GM18861 (cell line): ENCODE measurements at regions not wholly inside any gene's neighbourhood (a gene's known extent, or its start where the extent isn't known, plus 50 kb on each side); places are given as distances from the start of the nearest gene placed in this dataset.

Experiments
- ATAC-seq: cut with Tn5 transposase; IDR thresholded peaks from one replicate; pipeline ENCODE4 v1.9.1; 2021; ENCODE audit not compliant: unreplicated experiment

GRCh38 chr7:131900785-131901287 lies 344.4 kb upstream of the PODXL start:
- no peak for ATAC-seq

GRCh38 chr7:131899271-131900030 lies 343.0 kb upstream of the PODXL start:
- no peak for ATAC-seq

GRCh38 chr7:131898418-131898817 lies 342.0 kb upstream of the PODXL start:
- no peak for ATAC-seq

- no peak for ATAC-seq
Measured at GRCh38 chr7:131897790-131898165, 341.4 kb upstream of the PODXL start.

GRCh38 chr7:131897016-131897789 lies 340.8 kb upstream of the PODXL start:
- ATAC-seq = no peak

- no peak for ATAC-seq
Measured at GRCh38 chr7:131896165-131896863, 339.9 kb upstream of the PODXL start.

- ATAC-seq = no peak
Measured at GRCh38 chr7:131895541-131896164, 339.2 kb upstream of the PODXL start.

- no peak for ATAC-seq
Measured at GRCh38 chr7:131893631-131894340, 337.4 kb upstream of the PODXL start.

GRCh38 chr7:131890176-131890575 lies 333.7 kb upstream of the PODXL start:
- ATAC-seq = no peak

GRCh38 chr7:131889572-131890150 lies 333.2 kb upstream of the PODXL start:
- ATAC-seq = no peak

GRCh38 chr7:131883769-131884168 lies 327.3 kb upstream of the PODXL start:
- no peak for ATAC-seq

- no peak for ATAC-seq
Measured at GRCh38 chr7:131883196-131883595, 326.8 kb upstream of the PODXL start.

- ATAC-seq = no peak
Measured at GRCh38 chr7:131882321-131882720, 325.9 kb upstream of the PODXL start.

- ATAC-seq = no peak
Measured at GRCh38 chr7:131880078-131880477, 323.6 kb upstream of the PODXL start.

- no peak for ATAC-seq
Measured at GRCh38 chr7:131879424-131879823, 323.0 kb upstream of the PODXL start.

- ATAC-seq = no peak
Measured at GRCh38 chr7:131878777-131879176, 322.3 kb upstream of the PODXL start.

- ATAC-seq = no peak
Measured at GRCh38 chr7:131873581-131873980, 317.2 kb upstream of the PODXL start.

GRCh38 chr7:131869986-131870385 lies 313.6 kb upstream of the PODXL start:
- no peak for ATAC-seq

- no peak for ATAC-seq
Measured at GRCh38 chr7:131869169-131869844, 312.9 kb upstream of the PODXL start.

- no peak for ATAC-seq
Measured at GRCh38 chr7:131867461-131867860, 311.0 kb upstream of the PODXL start.
